D341Med (cell line): ENCODE measurements at regions not wholly inside any gene's neighbourhood (a gene's known extent, or its start where the extent isn't known, plus 50 kb on each side); places are given as distances from the start of the nearest gene placed in this dataset.

Experiments used
- DNase-seq: peaks from one replicate; pipeline ENCODE4 v3.0.0; 2012; ENCODE audit warnings: low spot score

DNA sequence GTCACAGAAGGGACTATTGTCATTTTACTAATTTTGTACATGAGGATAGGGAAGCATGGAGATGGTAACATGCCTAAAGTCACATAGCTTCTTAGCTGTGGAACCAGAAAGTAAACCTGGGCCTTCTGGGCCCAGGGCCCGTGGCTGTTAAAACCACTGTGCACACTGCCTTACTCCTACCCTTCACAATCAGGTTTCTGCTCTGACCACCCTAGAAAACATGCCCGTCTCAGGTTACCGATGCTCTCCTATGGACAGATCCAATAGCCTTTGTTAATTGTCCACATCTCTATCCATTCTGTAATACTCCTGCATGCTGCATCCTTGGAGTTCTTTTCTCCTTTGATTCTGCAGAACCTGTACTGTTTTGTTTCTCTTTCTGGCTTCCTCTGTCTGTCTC, 79.0 kb upstream of the TACR1 start:
- no peak for DNase-seq

DNA sequence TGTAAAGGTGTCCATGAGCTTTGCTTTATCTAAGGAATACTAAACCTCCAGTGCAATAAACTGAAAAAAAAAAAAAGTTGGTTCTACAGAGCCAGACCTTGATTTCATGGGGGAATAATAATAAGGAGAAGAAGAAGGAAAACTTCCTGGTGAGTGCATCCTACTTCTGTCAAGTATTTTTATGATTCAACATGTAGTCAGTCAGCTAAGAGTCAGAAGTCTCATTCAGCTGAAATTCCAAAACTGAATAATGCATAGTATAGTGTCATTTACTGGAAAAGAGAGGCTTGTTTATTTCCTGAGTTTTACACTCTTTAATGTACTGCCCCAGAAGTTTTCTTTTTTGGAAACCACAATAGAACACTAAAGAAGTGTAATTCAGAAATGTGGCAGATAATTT, 77.8 kb upstream of the TACR1 start:
- DNase-seq, result no peak

DNA sequence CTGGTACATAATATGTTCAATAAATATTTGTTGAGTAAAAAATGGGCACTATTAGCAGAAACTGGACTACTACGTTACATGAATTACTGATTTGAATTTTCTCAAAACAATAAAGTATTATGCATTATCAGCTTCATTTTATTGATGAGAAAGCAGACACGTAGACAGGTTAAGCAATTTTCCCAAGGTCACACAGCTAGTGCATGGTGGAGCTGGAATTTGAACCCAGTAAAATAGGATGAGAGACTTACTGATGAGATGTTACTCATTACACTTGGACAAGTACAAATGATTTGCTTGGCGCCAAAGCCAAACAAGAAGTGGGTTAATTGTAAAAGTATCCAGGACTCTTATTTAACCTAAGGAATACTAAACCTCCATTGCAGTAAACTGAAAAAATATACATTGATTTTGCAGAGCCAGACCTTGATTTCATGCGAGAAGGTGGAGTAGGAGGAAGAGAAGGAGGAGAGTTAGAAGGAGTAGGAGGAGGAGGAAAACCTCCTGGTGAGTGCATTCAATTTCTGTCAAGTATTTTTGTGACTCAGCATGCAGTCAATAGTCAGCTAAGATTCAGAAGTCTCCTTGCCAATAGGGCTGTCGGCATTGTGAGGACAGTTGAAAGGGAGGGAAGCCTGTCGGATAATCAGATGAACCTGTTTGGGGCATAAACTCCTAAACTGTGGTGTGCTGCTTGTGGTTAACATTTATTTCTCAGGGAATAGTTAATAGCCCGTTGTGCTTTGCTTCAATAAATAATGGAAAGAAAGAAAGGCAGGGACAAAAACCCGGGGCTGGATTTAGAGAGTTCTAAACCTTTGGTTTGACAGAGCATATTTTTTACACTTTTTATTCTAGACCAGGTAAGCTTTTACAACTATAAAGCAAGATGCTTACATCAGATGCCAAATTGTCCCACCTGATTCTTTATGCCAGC, 77.0 kb upstream of the TACR1 start:
- DNase-seq, result no peak

DNA sequence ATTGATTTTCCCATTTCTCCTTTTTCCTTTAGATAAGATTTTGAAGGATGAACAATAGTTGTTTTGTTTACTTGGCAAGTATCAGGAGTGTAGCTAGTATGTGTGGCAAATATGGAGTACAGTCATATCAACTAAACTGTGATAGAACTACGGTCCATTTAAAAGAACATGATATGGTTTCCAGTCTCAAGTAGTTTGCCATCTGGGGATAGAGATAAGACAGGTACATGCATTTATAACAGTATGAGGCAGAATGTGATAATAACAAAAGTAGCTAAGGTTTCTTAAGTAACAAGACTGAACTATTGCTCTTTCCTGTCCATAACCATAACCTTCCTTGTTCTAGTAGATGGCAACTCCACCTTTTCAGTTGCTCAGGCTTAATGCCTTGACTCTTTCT, 75.6 kb upstream of the TACR1 start:
- DNase-seq, result no peak

DNA sequence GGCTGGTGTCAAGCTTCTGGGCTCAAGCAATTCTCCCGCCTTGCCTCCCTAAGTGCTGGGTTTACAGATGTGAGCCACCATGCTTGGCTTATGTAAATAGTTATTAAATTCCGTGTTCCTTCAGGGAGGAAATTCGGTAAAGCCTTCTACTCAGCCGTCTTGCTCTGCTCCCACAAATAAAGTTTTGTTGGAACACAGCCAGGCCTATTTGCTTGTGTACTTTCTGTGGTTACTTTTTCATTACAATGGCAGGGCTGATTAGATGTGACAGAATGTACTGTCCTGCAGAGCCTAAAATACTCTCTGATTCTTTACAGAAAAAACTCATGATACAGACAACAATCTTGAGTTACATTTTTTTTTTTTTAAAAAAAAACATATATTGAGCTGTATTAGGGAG, 68.8 kb upstream of the TACR1 start:
- DNase-seq, result no peak

DNA sequence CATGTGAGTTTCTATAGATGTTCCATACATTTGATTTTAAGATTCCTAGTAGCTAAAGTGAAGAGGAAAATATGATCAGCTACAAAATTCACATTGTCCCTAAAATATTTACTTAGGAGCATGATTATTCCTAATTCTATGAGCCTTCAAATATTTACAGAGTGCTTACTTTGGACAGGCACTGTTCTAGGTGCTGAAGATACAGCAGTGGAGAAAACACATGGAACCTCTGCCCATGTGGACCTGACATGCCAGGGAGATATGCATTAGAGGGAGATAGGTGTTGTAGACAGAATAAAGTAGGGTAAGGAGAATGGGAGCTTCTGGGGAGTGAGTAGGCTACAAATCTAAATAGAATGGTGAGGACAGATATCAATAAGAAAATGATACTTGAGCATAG, 62.6 kb upstream of the TACR1 start:
- no peak for DNase-seq

DNA sequence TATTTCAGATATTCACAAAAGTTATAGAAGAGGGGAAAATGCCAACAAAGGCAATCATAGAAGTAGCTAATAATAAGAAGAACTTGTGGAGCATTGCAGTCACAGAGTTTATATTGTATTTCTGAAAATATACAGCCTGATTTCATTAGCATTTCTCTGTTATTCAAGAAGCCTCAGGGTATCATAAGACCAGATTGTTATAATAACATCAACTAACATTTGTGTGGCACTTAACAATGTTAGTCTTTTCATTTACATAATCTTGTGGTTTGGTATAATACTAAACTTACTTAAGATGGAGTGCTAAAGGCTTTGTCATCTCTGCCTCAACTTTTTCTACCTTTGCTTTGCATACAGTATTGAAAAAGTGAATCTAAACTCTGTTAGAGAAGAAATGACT, 61.6 kb upstream of the TACR1 start:
- DNase-seq, result no peak

DNA sequence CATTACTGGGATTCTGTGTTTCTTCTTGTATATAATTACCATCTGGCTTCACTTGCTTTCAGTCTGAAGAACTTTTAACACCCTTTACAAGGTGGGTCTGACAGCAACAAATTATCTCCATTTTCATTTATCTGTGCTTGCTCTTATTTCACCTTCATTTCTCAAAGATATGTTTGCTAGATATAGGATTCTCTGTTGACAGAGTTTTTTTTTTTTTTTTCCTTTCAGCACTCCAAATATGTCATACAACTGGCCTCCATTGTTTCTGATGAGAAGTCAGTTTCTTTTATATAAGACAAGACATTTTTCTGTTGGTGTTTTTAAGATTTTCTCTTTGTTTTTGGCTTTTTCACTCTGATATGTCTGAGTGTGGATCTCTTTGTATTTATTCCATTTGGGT, 59.3 kb upstream of the TACR1 start:
- DNase-seq, result no peak

DNA sequence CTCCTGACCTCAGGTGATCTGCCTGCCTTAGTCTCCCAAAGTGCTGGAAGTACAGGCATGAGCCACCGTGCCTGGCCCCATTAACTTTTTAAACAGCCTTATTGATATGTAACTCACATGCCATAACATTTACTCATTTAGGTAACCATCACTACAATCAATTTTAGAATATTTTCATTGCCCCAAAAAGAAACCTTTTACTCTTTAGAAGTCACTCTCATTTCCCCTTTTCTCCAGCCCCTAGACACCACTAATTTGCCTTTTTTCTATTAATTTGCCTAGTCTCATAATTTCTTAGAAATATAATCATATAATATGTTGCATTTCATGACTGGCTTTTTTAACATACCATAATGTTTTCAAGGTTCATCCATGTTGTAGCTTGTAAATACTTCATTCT, 57.2 kb upstream of the TACR1 start:
- DNase-seq, result no peak

DNA sequence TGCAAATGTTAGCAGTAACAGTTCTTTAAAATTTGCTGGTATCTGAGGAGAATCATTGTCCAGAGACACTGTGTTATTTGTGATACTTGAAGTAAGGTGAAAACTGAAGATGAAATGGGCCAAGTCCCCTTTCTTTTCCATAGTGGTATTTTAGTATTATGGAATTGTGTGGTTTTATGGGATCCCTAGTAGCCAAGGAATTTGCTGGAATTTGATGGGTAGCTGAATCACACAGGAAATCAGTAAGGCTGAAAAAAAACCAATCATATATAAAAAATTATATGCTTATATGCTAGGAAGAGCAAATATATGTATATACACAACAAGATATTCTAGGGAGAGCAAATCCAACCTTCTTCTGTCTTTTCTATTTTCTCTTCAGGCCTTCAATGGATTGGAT, 54.2 kb upstream of the TACR1 start:
- no peak for DNase-seq

DNA sequence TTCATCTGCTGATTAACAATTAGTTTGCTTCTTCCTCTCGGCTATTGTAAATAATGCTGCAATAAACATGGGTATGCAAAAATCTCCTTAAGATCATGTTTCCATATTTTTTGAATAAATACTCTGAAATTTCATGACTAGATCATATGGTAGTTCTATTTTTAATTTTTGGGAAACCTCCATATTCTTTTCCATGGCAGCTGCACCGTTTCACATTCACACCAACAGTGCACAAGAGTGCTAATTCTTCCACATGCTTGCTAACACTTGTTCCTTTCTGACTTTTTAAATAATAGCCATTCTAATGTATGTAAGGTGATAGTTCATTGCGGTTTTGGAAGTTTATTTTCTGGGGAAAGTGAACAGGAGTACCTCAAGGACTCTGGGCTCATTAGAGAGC, 52.6 kb upstream of the TACR1 start:
- DNase-seq, result no peak
